ENCODE measurements at regions not wholly inside any gene's neighbourhood (a gene's known extent, or its start where the extent isn't known, plus 50 kb on each side); places are given as distances from the start of the nearest gene placed in this dataset.

DNA sequence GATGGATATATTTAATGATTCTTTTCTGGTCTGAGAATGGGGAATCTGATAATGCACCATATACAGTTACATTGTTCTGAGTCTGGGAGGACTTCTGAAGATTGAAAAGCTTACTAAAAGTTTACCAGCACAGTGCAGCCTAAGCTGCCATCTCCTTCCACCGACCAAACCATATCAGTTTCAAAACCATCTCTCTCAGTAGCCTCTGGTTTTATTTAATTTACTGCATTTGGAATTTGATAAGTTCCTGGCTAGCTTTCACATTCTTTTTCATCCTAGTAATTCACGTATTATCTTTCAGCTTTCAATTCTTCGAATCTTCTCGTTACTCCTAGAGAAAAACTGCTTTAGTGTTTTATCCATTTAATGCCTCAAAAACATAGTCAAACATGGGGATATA is 181.4 kb upstream of the HCCS start:
- DNase-seq (ENCODE audit: low spot score): no peak
- Mint-ChIP-seq H3K36me3 (ENCODE audit: low read depth) (peaks cover under 1% of the 10 kb centered on the region), H3K27me3 (ENCODE audit: low read depth) (no peaks in the 10 kb centered on the region), H3K27ac (ENCODE audit: unreplicated experiment) (no peak overlapping the region), H3K4me1 (ENCODE audit: low read depth) (peaks cover 28% of the 10 kb centered on the region), H3K9me3 (ENCODE audit: low read depth) (peaks cover 21% of the 10 kb centered on the region), H3K4me3 (ENCODE audit: unreplicated experiment) (no peak overlapping the region)
- TF ChIP-seq, protein P1, sequence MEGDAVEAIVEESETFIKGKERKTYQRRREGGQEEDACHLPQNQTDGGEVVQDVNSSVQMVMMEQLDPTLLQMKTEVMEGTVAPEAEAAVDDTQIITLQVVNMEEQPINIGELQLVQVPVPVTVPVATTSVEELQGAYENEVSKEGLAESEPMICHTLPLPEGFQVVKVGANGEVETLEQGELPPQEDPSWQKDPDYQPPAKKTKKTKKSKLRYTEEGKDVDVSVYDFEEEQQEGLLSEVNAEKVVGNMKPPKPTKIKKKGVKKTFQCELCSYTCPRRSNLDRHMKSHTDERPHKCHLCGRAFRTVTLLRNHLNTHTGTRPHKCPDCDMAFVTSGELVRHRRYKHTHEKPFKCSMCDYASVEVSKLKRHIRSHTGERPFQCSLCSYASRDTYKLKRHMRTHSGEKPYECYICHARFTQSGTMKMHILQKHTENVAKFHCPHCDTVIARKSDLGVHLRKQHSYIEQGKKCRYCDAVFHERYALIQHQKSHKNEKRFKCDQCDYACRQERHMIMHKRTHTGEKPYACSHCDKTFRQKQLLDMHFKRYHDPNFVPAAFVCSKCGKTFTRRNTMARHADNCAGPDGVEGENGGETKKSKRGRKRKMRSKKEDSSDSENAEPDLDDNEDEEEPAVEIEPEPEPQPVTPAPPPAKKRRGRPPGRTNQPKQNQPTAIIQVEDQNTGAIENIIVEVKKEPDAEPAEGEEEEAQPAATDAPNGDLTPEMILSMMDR (IDR thresholded peaks at IDR 0.05): no peak

DNA sequence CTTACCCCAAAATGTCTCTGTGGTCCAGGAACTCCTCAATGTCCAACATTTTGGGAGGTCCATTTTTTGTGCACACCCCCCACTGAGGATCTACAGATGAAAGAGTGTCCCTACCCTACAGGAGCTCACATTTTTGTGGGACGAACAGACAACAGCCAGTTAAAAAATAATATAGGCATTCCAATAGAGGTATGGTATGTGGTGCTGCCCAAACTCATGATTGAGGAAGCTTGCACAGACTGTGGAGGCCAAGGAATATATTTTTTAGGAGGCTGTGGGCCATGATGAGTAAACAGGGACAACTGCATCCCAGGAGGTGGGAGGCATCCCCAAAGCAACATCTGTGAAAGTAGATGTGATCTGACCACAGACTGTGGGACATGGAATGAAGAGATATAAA is 181.0 kb upstream of the HCCS start:
- H3K4me3 Mint-ChIP-seq (ENCODE audit: unreplicated experiment): no peak overlapping the region
- no peak for DNase-seq (ENCODE audit: low spot score)
- H3K36me3 Mint-ChIP-seq (ENCODE audit: low read depth): no peaks in the 10 kb centered on the region
- peaks cover 24% of the 10 kb centered on the region for H3K9me3 Mint-ChIP-seq (ENCODE audit: low read depth)
- TF ChIP-seq, protein P1 (IDR thresholded peaks at IDR 0.05): no peak
- H3K27ac Mint-ChIP-seq (ENCODE audit: unreplicated experiment): no peak overlapping the region
- H3K27me3 Mint-ChIP-seq (ENCODE audit: low read depth): no peaks in the 10 kb centered on the region
- H3K4me1 Mint-ChIP-seq (ENCODE audit: low read depth): peaks cover 28% of the 10 kb centered on the region

DNA sequence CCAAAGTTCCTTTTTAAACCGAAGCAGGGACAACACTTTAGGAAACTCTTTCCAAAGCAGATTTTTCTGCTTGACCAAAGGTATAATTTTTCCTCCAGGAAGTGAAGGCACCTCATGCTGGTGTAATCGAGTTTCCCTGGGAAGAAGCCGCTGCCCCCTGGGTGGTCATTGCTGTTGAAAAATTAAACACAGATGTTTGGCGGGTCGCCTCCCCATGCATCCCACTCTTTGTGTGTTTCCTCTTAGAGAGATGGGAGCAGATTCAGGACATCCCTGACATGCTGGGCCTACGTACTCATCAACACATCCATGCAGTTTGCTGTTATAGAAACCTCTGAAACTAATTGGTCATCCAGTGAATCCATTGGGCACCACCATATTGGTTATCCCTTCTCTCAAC is 179.2 kb upstream of the HCCS start:
- DNase-seq (ENCODE audit: low spot score): no peak
- H3K27me3 Mint-ChIP-seq (ENCODE audit: low read depth): no peaks in the 10 kb centered on the region
- no peak overlapping the region for H3K4me3 Mint-ChIP-seq (ENCODE audit: unreplicated experiment)
- H3K4me1 Mint-ChIP-seq (ENCODE audit: low read depth): peaks cover 18% of the 10 kb centered on the region
- H3K27ac Mint-ChIP-seq (ENCODE audit: unreplicated experiment): no peak overlapping the region
- H3K36me3 Mint-ChIP-seq (ENCODE audit: low read depth): no peaks in the 10 kb centered on the region
- peaks cover 27% of the 10 kb centered on the region for H3K9me3 Mint-ChIP-seq (ENCODE audit: low read depth)
- TF ChIP-seq, protein P1 (IDR thresholded peaks at IDR 0.05): no peak

DNA sequence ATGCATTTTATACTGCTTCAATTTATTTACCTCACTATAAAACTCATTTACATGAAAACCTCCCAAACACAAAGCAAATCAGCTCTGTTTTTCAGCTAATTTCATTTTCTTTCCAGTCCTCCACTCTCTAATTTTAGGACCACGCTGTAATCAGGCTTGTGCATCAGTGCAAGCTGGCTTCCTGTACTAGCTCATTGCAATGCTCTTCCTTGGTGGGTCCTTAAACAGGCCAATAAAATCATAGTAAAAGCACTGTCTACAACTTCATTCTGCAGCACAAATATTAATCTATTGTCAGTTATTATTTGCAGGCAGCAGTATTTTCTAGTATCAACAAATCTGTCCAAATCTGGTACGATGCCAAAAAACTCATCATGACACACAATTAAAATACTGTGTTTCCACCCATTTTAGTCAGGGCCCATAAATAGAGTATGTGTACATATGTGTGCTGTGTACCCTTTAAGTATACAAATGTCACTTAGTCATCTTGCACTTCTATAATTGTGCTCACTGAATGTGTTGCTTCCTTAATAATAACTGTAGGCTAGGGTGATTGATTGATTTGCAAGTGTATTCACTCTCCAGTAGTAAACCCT is 178.2 kb upstream of the HCCS start:
- DNase-seq (ENCODE audit: low spot score): no peak
- H3K4me3 Mint-ChIP-seq (ENCODE audit: unreplicated experiment): no peak overlapping the region
- peaks cover 15% of the 10 kb centered on the region for H3K4me1 Mint-ChIP-seq (ENCODE audit: low read depth)
- H3K27ac Mint-ChIP-seq (ENCODE audit: unreplicated experiment): no peak overlapping the region
- no peaks in the 10 kb centered on the region for H3K27me3 Mint-ChIP-seq (ENCODE audit: low read depth)
- H3K36me3 Mint-ChIP-seq (ENCODE audit: low read depth): no peaks in the 10 kb centered on the region
- TF ChIP-seq, protein P1 (IDR thresholded peaks at IDR 0.05): no peak
- peaks cover 30% of the 10 kb centered on the region for H3K9me3 Mint-ChIP-seq (ENCODE audit: low read depth)

DNA sequence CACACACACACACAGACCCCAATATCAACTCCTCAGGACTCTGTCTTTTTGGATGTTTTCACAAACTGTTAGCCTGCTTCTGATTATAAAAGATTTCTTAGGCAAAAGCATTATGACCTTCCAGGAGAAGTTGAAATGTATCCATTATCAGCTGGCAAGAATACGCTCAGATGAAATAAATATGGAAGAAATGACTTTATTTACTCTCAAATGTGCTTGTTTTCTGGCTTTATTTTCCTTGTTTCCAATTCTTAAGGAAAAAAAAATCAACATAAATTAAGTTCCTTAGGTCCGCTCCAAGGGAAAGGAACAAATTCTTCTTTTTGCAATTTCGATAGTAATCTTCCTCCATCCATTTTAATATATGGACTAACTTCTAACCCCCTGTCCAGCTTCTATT is 175.6 kb upstream of the HCCS start:
- Mint-ChIP-seq H3K9me3 (ENCODE audit: low read depth) (peaks cover 33% of the 10 kb centered on the region), H3K4me3 (ENCODE audit: unreplicated experiment) (no peak overlapping the region)
- TF ChIP-seq, protein P1 (IDR thresholded peaks at IDR 0.05): no peak

More for the DNA sequence above, 175.6 kb upstream of the HCCS start:
- DNase-seq (ENCODE audit: low spot score): no peak
- Mint-ChIP-seq H3K27me3 (ENCODE audit: low read depth) (no peaks in the 10 kb centered on the region), H3K27ac (ENCODE audit: unreplicated experiment) (no peak overlapping the region), H3K4me1 (ENCODE audit: low read depth) (peaks cover 7% of the 10 kb centered on the region), H3K36me3 (ENCODE audit: low read depth) (no peaks in the 10 kb centered on the region)
